DOHH2 (cell line): ENCODE measurements at regions not wholly inside any gene's neighbourhood (a gene's known extent, or its start where the extent isn't known, plus 50 kb on each side); places are given as distances from the start of the nearest gene placed in this dataset.

Experiments used
- H3F3A ChIP-seq: fragments of 200-600 bp; sonication (generic), shearing (Covaris generic); 2 replicates; pipeline ENCODE4 v1.6.0; 2016; ENCODE audit warnings: antibody characterized with exemption, mild to moderate bottlenecking; ENCODE audit not compliant: control insufficient read depth, insufficient read depth
- H3K27ac ChIP-seq: fragments of 200-600 bp; sonication (generic); 2 replicates; pipeline ENCODE4 v1.5.1; 2014; ENCODE audit warnings: low read depth, mild to moderate bottlenecking, low read length, moderate library complexity
- H3K27me3 ChIP-seq: fragments of 200-600 bp; sonication (generic); 2 replicates; pipeline ENCODE4 v1.6.1; 2014; ENCODE audit warnings: mild to moderate bottlenecking, low read length, mixed read lengths; ENCODE audit not compliant: control insufficient read depth
- H3K36me3 ChIP-seq: fragments of 200-600 bp; sonication (generic); 2 replicates; pipeline ENCODE4 v1.6.1; 2014; ENCODE audit warnings: mild to moderate bottlenecking, low read length, moderate library complexity, mixed read lengths; ENCODE audit not compliant: control insufficient read depth
- H3K4me1 ChIP-seq: fragments of 200-600 bp; sonication (generic); 2 replicates; pipeline ENCODE4 v1.6.1; 2014; ENCODE audit warnings: mild to moderate bottlenecking, low read length, mixed read lengths; ENCODE audit not compliant: control insufficient read depth
- H3K4me2 ChIP-seq: fragments of 200-600 bp; sonication (generic); 2 replicates; pipeline ENCODE4 v1.6.0; 2014; ENCODE audit warnings: mild to moderate bottlenecking, low read length, moderate library complexity
- H3K4me3 ChIP-seq: fragments of 200-600 bp; sonication (generic); 2 replicates; pipeline ENCODE4 v1.5.1; 2014; ENCODE audit warnings: mild to moderate bottlenecking, low read length, mixed read lengths
- H3K79me2 ChIP-seq: fragments of 200-600 bp; sonication (generic); 2 replicates; pipeline ENCODE4 v1.6.1; 2014; ENCODE audit warnings: mild to moderate bottlenecking, low read length, mixed read lengths; ENCODE audit not compliant: control insufficient read depth
- H3K9me2 ChIP-seq: fragments of 200-600 bp; sonication (generic); replicated peaks from 2 replicates; pipeline ENCODE4 v1.6.1; 2014; ENCODE audit warnings: mild to moderate bottlenecking, low read length, mixed read lengths; ENCODE audit not compliant: control insufficient read depth
- H3K9me3 ChIP-seq: fragments of 200-600 bp; sonication (generic); 2 replicates; pipeline ENCODE4 v1.6.1; 2014; ENCODE audit warnings: antibody characterized with exemption, low read length, mixed read lengths; ENCODE audit not compliant: control insufficient read depth, insufficient read depth
- H4K20me1 ChIP-seq: fragments of 200-600 bp; sonication (generic); 2 replicates; pipeline ENCODE4 v1.6.0; 2014; ENCODE audit warnings: low read depth, mild to moderate bottlenecking, antibody characterized with exemption, low read length, moderate library complexity; ENCODE audit not compliant: control insufficient read depth, insufficient read depth
- CTCF ChIP-seq: fragments of 200-600 bp; sonication (generic); IDR thresholded peaks from one replicate; pipeline ENCODE4 v1.5.1; 2014; ENCODE audit warnings: antibody characterized with exemption, mild to moderate bottlenecking, low read depth, low read length; ENCODE audit not compliant: poor library complexity, severe bottlenecking
- EZH2phosphoT487 ChIP-seq: fragments of 200-600 bp; sonication (generic); IDR thresholded peaks from 2 replicates; pipeline ENCODE4 v1.6.1; 2017; ENCODE audit warnings: borderline replicate concordance, mild to moderate bottlenecking, antibody characterized with exemption, low read length, moderate library complexity, mixed read lengths

GRCh38 chr12:130097342-130097741 lies 64.9 kb upstream of the FZD10 start:
- no peaks in the 10 kb centered on the region for H3K79me2 ChIP-seq
- TF ChIP-seq EZH2phosphoT487 (no peak), CTCF (no peak)
- H3K36me3 ChIP-seq = no peaks in the 10 kb centered on the region
- no peaks in the 10 kb centered on the region for H4K20me1 ChIP-seq
- no peak overlapping the region for H3K27ac ChIP-seq
- H3F3A ChIP-seq = no peaks in the 10 kb centered on the region
- H3K9me2 ChIP-seq = no peaks in the 10 kb centered on the region
- no peak overlapping the region for H3K4me3 ChIP-seq
- no peaks in the 10 kb centered on the region for H3K4me1 ChIP-seq
- H3K9me3 ChIP-seq = no peaks in the 10 kb centered on the region
- H3K4me2 ChIP-seq = no peak overlapping the region
- no peaks in the 10 kb centered on the region for H3K27me3 ChIP-seq

- no peak overlapping the region for H3K4me3 ChIP-seq
- no peaks in the 10 kb centered on the region for H3K79me2 ChIP-seq
- no peaks in the 10 kb centered on the region for H3K36me3 ChIP-seq
- H3K27ac ChIP-seq = no peak overlapping the region
- no peaks in the 10 kb centered on the region for H3K27me3 ChIP-seq
- no peaks in the 10 kb centered on the region for H3K9me2 ChIP-seq
- no peaks in the 10 kb centered on the region for H3F3A ChIP-seq
- no peak for TF ChIP-seq CTCF
- no peak for TF ChIP-seq EZH2phosphoT487
- no peaks in the 10 kb centered on the region for H3K4me1 ChIP-seq
- no peaks in the 10 kb centered on the region for H4K20me1 ChIP-seq
- H3K4me2 ChIP-seq = no peak overlapping the region
- H3K9me3 ChIP-seq = no peaks in the 10 kb centered on the region
Observed at GRCh38 chr12:130097798-130098255, 64.4 kb upstream of the FZD10 start.

DNA sequence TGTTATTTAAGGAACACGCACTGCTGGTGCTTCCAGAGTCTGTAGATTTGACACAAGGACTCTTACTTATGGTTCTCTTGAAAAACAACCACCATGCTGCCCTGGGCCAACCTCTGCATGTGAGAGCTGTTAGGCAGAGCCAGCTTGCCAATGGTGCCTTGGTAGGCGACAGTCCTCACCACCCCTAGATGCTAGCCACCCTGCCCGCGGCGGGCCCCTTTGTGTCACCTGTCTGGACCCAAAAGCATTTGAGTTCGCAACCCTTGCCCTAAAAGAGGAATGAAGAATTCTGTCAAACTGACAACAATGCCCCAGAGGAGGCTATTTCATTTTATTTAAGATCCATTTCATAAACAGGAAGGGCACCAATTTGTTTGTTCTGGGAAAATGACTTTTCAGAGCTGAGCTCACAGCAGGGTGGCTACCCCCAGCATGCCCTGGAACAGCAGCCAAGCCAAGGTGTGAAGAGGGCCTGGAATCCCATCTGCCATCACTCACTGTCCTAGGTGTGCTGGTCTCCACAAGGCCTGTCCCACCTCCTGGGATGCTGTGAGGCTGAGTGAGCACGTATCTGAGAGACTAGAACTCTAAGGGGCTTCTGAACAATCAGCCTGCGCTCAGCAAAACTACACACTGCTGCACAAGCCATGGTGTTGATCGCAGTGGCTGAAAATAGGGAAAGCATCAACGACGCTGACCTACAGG lies 63.8 kb upstream of the FZD10 start:
- Histone ChIP-seq H3K36me3 (no peaks in the 10 kb centered on the region), H3K4me3 (no peak overlapping the region), H3K9me3 (no peaks in the 10 kb centered on the region), H3F3A (no peaks in the 10 kb centered on the region), H3K27me3 (no peaks in the 10 kb centered on the region), H3K79me2 (no peaks in the 10 kb centered on the region), H4K20me1 (no peaks in the 10 kb centered on the region), H3K4me1 (no peaks in the 10 kb centered on the region), H3K9me2 (no peaks in the 10 kb centered on the region), H3K4me2 (no peak overlapping the region), H3K27ac (no peak overlapping the region)
- TF ChIP-seq EZH2phosphoT487 (no peak), CTCF (no peak)
